ENCODE measurements at regions not wholly inside any gene's neighbourhood (a gene's known extent, or its start where the extent isn't known, plus 50 kb on each side); places are given as distances from the start of the nearest gene placed in this dataset.

DNA sequence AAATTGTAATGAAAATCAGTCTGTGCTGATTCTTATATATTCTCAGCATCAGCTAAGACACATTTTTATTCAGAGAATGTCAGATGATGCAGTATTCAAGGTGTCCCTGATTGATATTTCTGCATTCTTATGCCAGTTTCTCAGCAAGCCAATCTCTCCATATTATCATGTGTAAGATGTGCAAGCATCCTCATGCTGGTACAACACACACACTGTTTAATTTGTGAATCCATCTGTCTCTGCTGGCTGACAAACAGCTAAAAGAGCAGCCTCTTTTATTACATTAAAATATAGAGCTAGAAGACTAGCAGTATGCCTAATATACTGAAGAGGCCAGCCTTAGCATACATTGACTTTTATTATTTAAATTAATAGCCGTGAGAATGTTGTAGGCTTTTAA lies 502.9 kb upstream of the GNPDA2 start:
- Histone ChIP-seq H3K79me2 (ENCODE audit: control insufficient read depth, insufficient read depth, low read length) (no peaks in the 10 kb centered on the region), H4K20me1 (ENCODE audit: control insufficient read depth, insufficient read depth) (no peaks in the 10 kb centered on the region), H3K36me3 (ENCODE audit: control insufficient read depth in 2 of 2, insufficient read depth in 2 of 2, low read length in 1 of 2) (no peaks in the 10 kb centered on the region), H3K27me3 (replicated peaks in 1 of 2; ENCODE audit: control insufficient read depth in 2 of 2, insufficient read depth in 2 of 2, low read length in 1 of 2) (no peaks in the 10 kb centered on the region), H3K4me2 (ENCODE audit: control insufficient read depth, insufficient read depth) (no peak overlapping the region), H3K9me3 (replicated peaks; ENCODE audit: control insufficient read depth, insufficient read depth, low read length) (no peaks in the 10 kb centered on the region; the same call in 2 of the 3 replicates), H3K27ac (ENCODE audit: control insufficient read depth, insufficient read depth) (no peak overlapping the region), H2AFZ (ENCODE audit: control insufficient read depth, low read depth, low read length) (no peak overlapping the region), H3K4me1 (ENCODE audit: control insufficient read depth, insufficient read depth, low read length) (no peaks in the 10 kb centered on the region), H3K4me3 (no peak overlapping the region), H3K9ac (ENCODE audit: control insufficient read depth, insufficient read depth, low read length) (no peak overlapping the region)
- SMC1A ChIA-PET (ENCODE audit: uncharacterized antibody, unreplicated experiment) = no interaction called here
- no peak for DNase-seq (ENCODE audit: low read depth, low spot score)
- CTCF ChIA-PET = no interaction called here
- TF ChIP-seq KLF5 (IDR thresholded peaks at IDR 0.05; ENCODE audit: partially characterized antibody) (no peak), ATF3 (IDR thresholded peaks at IDR 0.05; ENCODE audit: borderline replicate concordance, extremely low read depth, low read depth, low read length) (no peak), RELA (IDR thresholded peaks at IDR 0.05; ENCODE audit: borderline replicate concordance, partially characterized antibody) (no peak), ZNF274 (IDR thresholded peaks at IDR 0.05; ENCODE audit: insufficient read depth, insufficient read length) (no peak), PAX8 (IDR thresholded peaks at IDR 0.05) (no peak), IKZF1 (conservative IDR thresholded peaks at IDR 0.05) (no peak), PAX5 (IDR thresholded peaks at IDR 0.05; ENCODE audit: borderline replicate concordance, low read depth, low read length) (no peak), ZNF207 (IDR thresholded peaks at IDR 0.05; ENCODE audit: borderline replicate concordance) (no peak), WRNIP1 (IDR thresholded peaks at IDR 0.05; ENCODE audit: borderline replicate concordance, low read depth, low read length) (no peak), ETV6 (conservative IDR thresholded peaks at IDR 0.05 in 1 of 2, IDR thresholded peaks at IDR 0.05 in 1 of 2; ENCODE audit: borderline replicate concordance in 1 of 2, low read depth in 1 of 2) (no peak), SP1 (IDR thresholded peaks at IDR 0.05; ENCODE audit: low read depth, low read length) (no peak), CREB1 (IDR thresholded peaks at IDR 0.05; ENCODE audit: low read depth) (no peak), MYB (IDR thresholded peaks at IDR 0.05; ENCODE audit: borderline replicate concordance, low read depth, low read length) (no peak), ZBTB11 (CRISPR knock-in tag; IDR thresholded peaks at IDR 0.05) (no peak)
- TF ChIP-seq, protein P1, sequence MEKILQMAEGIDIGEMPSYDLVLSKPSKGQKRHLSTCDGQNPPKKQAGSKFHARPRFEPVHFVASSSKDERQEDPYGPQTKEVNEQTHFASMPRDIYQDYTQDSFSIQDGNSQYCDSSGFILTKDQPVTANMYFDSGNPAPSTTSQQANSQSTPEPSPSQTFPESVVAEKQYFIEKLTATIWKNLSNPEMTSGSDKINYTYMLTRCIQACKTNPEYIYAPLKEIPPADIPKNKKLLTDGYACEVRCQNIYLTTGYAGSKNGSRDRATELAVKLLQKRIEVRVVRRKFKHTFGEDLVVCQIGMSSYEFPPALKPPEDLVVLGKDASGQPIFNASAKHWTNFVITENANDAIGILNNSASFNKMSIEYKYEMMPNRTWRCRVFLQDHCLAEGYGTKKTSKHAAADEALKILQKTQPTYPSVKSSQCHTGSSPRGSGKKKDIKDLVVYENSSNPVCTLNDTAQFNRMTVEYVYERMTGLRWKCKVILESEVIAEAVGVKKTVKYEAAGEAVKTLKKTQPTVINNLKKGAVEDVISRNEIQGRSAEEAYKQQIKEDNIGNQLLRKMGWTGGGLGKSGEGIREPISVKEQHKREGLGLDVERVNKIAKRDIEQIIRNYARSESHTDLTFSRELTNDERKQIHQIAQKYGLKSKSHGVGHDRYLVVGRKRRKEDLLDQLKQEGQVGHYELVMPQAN (conservative IDR thresholded peaks at IDR 0.05) = no peak
- TF ChIP-seq, protein P2, sequence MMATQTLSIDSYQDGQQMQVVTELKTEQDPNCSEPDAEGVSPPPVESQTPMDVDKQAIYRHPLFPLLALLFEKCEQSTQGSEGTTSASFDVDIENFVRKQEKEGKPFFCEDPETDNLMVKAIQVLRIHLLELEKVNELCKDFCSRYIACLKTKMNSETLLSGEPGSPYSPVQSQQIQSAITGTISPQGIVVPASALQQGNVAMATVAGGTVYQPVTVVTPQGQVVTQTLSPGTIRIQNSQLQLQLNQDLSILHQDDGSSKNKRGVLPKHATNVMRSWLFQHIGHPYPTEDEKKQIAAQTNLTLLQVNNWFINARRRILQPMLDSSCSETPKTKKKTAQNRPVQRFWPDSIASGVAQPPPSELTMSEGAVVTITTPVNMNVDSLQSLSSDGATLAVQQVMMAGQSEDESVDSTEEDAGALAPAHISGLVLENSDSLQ (IDR thresholded peaks at IDR 0.05) = no peak
- BruUV-seq (replicated peaks) = no TSS peak
- no peak for FAIRE-seq
- RAD21 ChIA-PET (ENCODE audit: unreplicated experiment) = no interaction called here
- POLR2A ChIA-PET = no interaction called here
- in situ Hi-C loops (cut with MboI) = no loop called here
- no peak for ATAC-seq
- intact Hi-C loops (cut with micrococcal nuclease; ENCODE audit: unreplicated experiment) = no loop called here
- 0% methylated on average over 1 of the region's 1 CpG for WGBS (ENCODE audit: insufficient coverage, insufficient replicate concordance, low lambda C conversion rate, missing lambda C conversion rate)

All from GM12878 (cell line).